H9 (cell line): ENCODE measurements at regions not wholly inside any gene's neighbourhood (a gene's known extent, or its start where the extent isn't known, plus 50 kb on each side); places are given as distances from the start of the nearest gene placed in this dataset.

Experiments
- DNase-seq: peaks from one replicate; pipeline ENCODE4 v3.0.0-alpha.2; 2017
- H2AFZ ChIP-seq: one replicate; pipeline ENCODE4 v1.6.1; 2013; ENCODE audit warnings: mild to moderate bottlenecking, low read length, control low read depth, moderate library complexity
- H2AK5ac ChIP-seq: 2 replicates; pipeline ENCODE4 v1.6.1; 2013; ENCODE audit warnings: low read length, control low read depth, mixed read lengths; ENCODE audit not compliant: insufficient read length
- H2BK120ac ChIP-seq: one replicate; pipeline ENCODE4 v1.6.1; 2013; ENCODE audit warnings: low read depth, mild to moderate bottlenecking, low read length, control low read depth, inconsistent platforms; ENCODE audit not compliant: poor library complexity, severe bottlenecking
- H2BK12ac ChIP-seq: 2 replicates; pipeline ENCODE4 v1.6.1; 2013; ENCODE audit warnings: low read length, control low read depth, mixed read lengths, low read depth; ENCODE audit not compliant: insufficient read length
- H2BK15ac ChIP-seq: 2 replicates; pipeline ENCODE4 v1.6.1; 2013; ENCODE audit warnings: low read depth, low read length, control low read depth
- H2BK20ac ChIP-seq: one replicate; pipeline ENCODE4 v1.6.1; 2013; ENCODE audit warnings: low read depth, mild to moderate bottlenecking, low read length, control low read depth, inconsistent platforms; ENCODE audit not compliant: poor library complexity, severe bottlenecking
- H2BK5ac ChIP-seq: 2 replicates; pipeline ENCODE4 v1.6.1; 2013; ENCODE audit warnings: low read length, control low read depth, mixed read lengths; ENCODE audit not compliant: insufficient read length
- H3K14ac ChIP-seq: 2 replicates; pipeline ENCODE4 v1.6.1; 2013; ENCODE audit warnings: low read length, control low read depth; ENCODE audit not compliant: insufficient read depth
- H3K18ac ChIP-seq: 2 replicates; pipeline ENCODE4 v1.6.1; 2013; ENCODE audit warnings: low read depth, mild to moderate bottlenecking, mixed read lengths, low read length, control low read depth; ENCODE audit not compliant: insufficient read length
- H3K23ac ChIP-seq: 2 replicates; pipeline ENCODE4 v1.6.1; 2013; ENCODE audit warnings: low read length, control low read depth, mixed read lengths, low read depth; ENCODE audit not compliant: insufficient read length
- H3K23me2 ChIP-seq: 2 replicates; pipeline ENCODE4 v1.6.1; 2013; ENCODE audit warnings: low read depth, mild to moderate bottlenecking, mixed read lengths, low read length, control low read depth; ENCODE audit not compliant: insufficient read length, poor library complexity, severe bottlenecking
- H3K27ac ChIP-seq: 2 replicates; pipeline ENCODE4 v1.5.1; 2013; ENCODE audit warnings: low read length, control low read depth, mixed read lengths, low read depth; ENCODE audit not compliant: insufficient read length
- H3K27me3 ChIP-seq: 2 replicates; pipeline ENCODE4 v1.6.1; 2013; ENCODE audit warnings: low read length, control low read depth, inconsistent platforms; ENCODE audit not compliant: insufficient read depth
- H3K4ac ChIP-seq: 2 replicates; pipeline ENCODE4 v1.6.1; 2013; ENCODE audit warnings: low read depth, mild to moderate bottlenecking, control low read depth, inconsistent platforms, low read length, moderate library complexity
- H3K4me1 ChIP-seq: 2 replicates; pipeline ENCODE4 v1.6.1; 2013; ENCODE audit warnings: low read length, control low read depth, inconsistent platforms; ENCODE audit not compliant: insufficient read depth
- H3K4me2 ChIP-seq: 2 replicates; pipeline ENCODE4 v1.6.1; 2013; ENCODE audit warnings: low read length, control low read depth, mixed read lengths; ENCODE audit not compliant: insufficient read length, insufficient read depth
- H3K56ac ChIP-seq: 2 replicates; pipeline ENCODE4 v1.6.1; 2013; ENCODE audit warnings: low read depth, mild to moderate bottlenecking, mixed read lengths, low read length, control low read depth; ENCODE audit not compliant: insufficient read length
- H3K79me1 ChIP-seq: 2 replicates; pipeline ENCODE4 v1.6.1; 2013; ENCODE audit warnings: low read depth, mild to moderate bottlenecking, moderate library complexity, low read length, control low read depth, inconsistent platforms; ENCODE audit not compliant: insufficient read depth, poor library complexity, severe bottlenecking
- H3K79me2 ChIP-seq: 2 replicates; pipeline ENCODE4 v1.6.1; 2013; ENCODE audit warnings: low read length, control low read depth, inconsistent platforms; ENCODE audit not compliant: insufficient read depth
- H3K9ac ChIP-seq: 2 replicates; pipeline ENCODE4 v1.6.1; 2013; ENCODE audit warnings: low read length, control low read depth, mixed read lengths; ENCODE audit not compliant: insufficient read length; ENCODE audit errors: extremely low read depth
- H3K9me3 ChIP-seq: one replicate; pipeline ENCODE4 v1.6.1; 2013; ENCODE audit warnings: low read depth, low read length, inconsistent platforms; ENCODE audit not compliant: control insufficient read depth
- H3T11ph ChIP-seq: one replicate; pipeline ENCODE4 v1.6.1; 2013; ENCODE audit warnings: mild to moderate bottlenecking, low read length, control low read depth, inconsistent platforms
- H4K20me1 ChIP-seq: one replicate; pipeline ENCODE4 v1.6.1; 2013; ENCODE audit not compliant: control insufficient read depth, insufficient read length, insufficient read depth
- H4K5ac ChIP-seq: 2 replicates; pipeline ENCODE4 v1.6.1; 2013; ENCODE audit warnings: low read depth, mild to moderate bottlenecking, mixed read lengths, low read length, control low read depth; ENCODE audit not compliant: insufficient read length
- H4K8ac ChIP-seq: replicated peaks from 2 replicates; pipeline ENCODE4 v1.6.1; 2013; ENCODE audit warnings: low read length, control low read depth, mixed read lengths, low read depth; ENCODE audit not compliant: insufficient read length
- H4K91ac ChIP-seq: 2 replicates; pipeline ENCODE4 v1.6.1; 2013; ENCODE audit warnings: low read depth, mild to moderate bottlenecking, moderate library complexity, mixed read lengths, low read length, control low read depth; ENCODE audit not compliant: insufficient read length
- H3K27ac Mint-ChIP-seq, 3 experiments: 2 replicates in 2 of 3; 3 replicates in 1 of 3; pipeline ENCODE4 v1.8.0; 2020 to 2021; ENCODE audit warnings: mixed read lengths in 3 of 3, mild to moderate bottlenecking in 1 of 3, moderate library complexity in 1 of 3
- H3K27me3 Mint-ChIP-seq: 2 replicates; pipeline ENCODE4 v1.8.0; 2021; ENCODE audit warnings: low read depth, mild to moderate bottlenecking, moderate library complexity, mixed read lengths
- H3K36me3 Mint-ChIP-seq, 3 experiments: 2 replicates in 2 of 3; 3 replicates in 1 of 3; pipeline ENCODE4 v1.8.0; 2020 to 2021; ENCODE audit warnings: low read depth in 3 of 3, mixed read lengths in 3 of 3; ENCODE audit not compliant: insufficient read depth in 1 of 3
- H3K4me1 Mint-ChIP-seq, 2 experiments: 2 replicates each; pipeline ENCODE4 v1.8.0; 2020; ENCODE audit warnings: mixed read lengths in 2 of 2
- H3K4me3 Mint-ChIP-seq, 2 experiments: 2 replicates in 1 of 2; 3 replicates in 1 of 2; pipeline ENCODE4 v1.8.0; 2020 to 2021; ENCODE audit warnings: mild to moderate bottlenecking in 2 of 2, mixed read lengths in 2 of 2, moderate library complexity in 1 of 2
- H3K9me3 Mint-ChIP-seq, 2 experiments: 2 replicates in 1 of 2; 3 replicates in 1 of 2; pipeline ENCODE4 v1.8.0; 2020; ENCODE audit warnings: mild to moderate bottlenecking in 2 of 2, mixed read lengths in 2 of 2, moderate library complexity in 1 of 2
- WGBS: extraction: QIAGEN DNeasy Blood & Tissue Kit; methylation state at CpG from one replicate; pipeline ENCODE4 v1.1.7; 2013; ENCODE audit warnings: missing lambda C conversion rate, low lambda C conversion rate, mixed read lengths; ENCODE audit not compliant: insufficient read length; ENCODE audit errors: extremely low coverage; 5-methylcytosine and 5-hydroxymethylcytosine counted together
- TF ChIP-seq, protein P1 (sequence below): fragments of 200-600 bp; sonication (generic); conservative IDR thresholded peaks from 3 replicates; pipeline ENCODE4 v1.8.0; 2021; ENCODE audit warnings: antibody characterized with exemption, mild to moderate bottlenecking

DNA sequence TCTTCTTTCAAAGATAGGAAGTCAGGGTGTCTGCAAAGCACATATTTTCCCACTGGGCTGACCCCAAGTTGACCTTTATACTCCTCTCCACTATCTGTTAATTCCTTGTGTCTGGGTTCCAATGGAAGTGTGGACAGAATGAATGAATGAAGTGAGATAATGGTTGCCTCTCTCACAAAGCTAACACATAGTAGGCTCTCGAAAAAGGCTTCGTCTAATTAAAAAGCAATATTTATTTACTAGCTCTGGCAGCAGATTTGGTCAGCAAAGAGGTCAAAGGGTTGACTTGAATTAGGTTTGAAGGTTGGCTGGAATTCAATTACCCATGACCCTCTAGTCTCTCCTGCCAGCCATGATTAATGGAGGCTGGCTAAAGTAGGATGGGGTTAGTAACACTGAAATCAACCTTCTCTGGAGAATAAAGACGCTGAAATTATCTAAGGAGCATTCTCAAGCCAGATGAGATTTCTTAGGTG, 280.3 kb upstream of the KLF3 start:
- Histone ChIP-seq H4K20me1 (no peaks in the 10 kb centered on the region), H3K9ac (no peak overlapping the region), H3K4me2 (no peak overlapping the region), H2AK5ac (no peak overlapping the region), H3K18ac (no peak overlapping the region), H2BK15ac (no peak overlapping the region), H4K91ac (no peak overlapping the region), H3K27me3 (no peaks in the 10 kb centered on the region), H3K56ac (no peak overlapping the region), H3K27ac (no peak overlapping the region), H3K23me2 (no peaks in the 10 kb centered on the region), H3K14ac (no peak overlapping the region), H3K79me1 (no peaks in the 10 kb centered on the region), H3K4me1 (no peaks in the 10 kb centered on the region), H2AFZ (no peak overlapping the region), H3K4ac (no peak overlapping the region), H3T11ph (no peak overlapping the region), H2BK5ac (no peak overlapping the region), H2BK120ac (no peak overlapping the region), H4K8ac (no peak overlapping the region), H3K9me3 (no peaks in the 10 kb centered on the region), H4K5ac (no peak overlapping the region), H3K23ac (no peak overlapping the region), H2BK20ac (no peak overlapping the region), H2BK12ac (no peak overlapping the region), H3K79me2 (no peaks in the 10 kb centered on the region)
- Mint-ChIP-seq H3K9me3 (peaks cover 0 to 2% of the 10 kb centered on the region in 2 experiments; a peak in 2 of 5 replicates), H3K27me3 (no peaks in the 10 kb centered on the region), H3K4me1 (peaks cover 5 to 15% of the 10 kb centered on the region in 2 experiments), H3K4me3 (no peak overlapping the region), H3K27ac (no peak overlapping the region), H3K36me3 (no peaks in the 10 kb centered on the region)
- no CpG with 5 or more reads among the region's 3 CpGs for WGBS
- TF ChIP-seq, protein P1, sequence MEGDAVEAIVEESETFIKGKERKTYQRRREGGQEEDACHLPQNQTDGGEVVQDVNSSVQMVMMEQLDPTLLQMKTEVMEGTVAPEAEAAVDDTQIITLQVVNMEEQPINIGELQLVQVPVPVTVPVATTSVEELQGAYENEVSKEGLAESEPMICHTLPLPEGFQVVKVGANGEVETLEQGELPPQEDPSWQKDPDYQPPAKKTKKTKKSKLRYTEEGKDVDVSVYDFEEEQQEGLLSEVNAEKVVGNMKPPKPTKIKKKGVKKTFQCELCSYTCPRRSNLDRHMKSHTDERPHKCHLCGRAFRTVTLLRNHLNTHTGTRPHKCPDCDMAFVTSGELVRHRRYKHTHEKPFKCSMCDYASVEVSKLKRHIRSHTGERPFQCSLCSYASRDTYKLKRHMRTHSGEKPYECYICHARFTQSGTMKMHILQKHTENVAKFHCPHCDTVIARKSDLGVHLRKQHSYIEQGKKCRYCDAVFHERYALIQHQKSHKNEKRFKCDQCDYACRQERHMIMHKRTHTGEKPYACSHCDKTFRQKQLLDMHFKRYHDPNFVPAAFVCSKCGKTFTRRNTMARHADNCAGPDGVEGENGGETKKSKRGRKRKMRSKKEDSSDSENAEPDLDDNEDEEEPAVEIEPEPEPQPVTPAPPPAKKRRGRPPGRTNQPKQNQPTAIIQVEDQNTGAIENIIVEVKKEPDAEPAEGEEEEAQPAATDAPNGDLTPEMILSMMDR: no peak
- DNase-seq: no peak
